AG10803 (cell line): ENCODE measurements at regions not wholly inside any gene's neighbourhood (a gene's known extent, or its start where the extent isn't known, plus 50 kb on each side); places are given as distances from the start of the nearest gene placed in this dataset.

ENCODE experiments used
- DNase-seq: peaks from one replicate; pipeline ENCODE4 v3.0.0; 2010; ENCODE audit warnings: low read depth
- H3K4me3 ChIP-seq: 2 replicates; pipeline ENCODE4 v1.5.1; 2011; ENCODE audit warnings: mild to moderate bottlenecking, low read length, control low read depth
- CTCF ChIP-seq: conservative IDR thresholded peaks from 2 replicates; pipeline ENCODE4 v1.5.1; 2011; ENCODE audit warnings: mild to moderate bottlenecking, low read length, control low read depth, inconsistent platforms

- no peak overlapping the region for H3K4me3 ChIP-seq
- TF ChIP-seq CTCF, result no peak
- DNase-seq, result peak; percentile 12
Measured at GRCh38 chr2:18356676-18357075, 203.8 kb downstream of the RDH14 start.

- no peak for DNase-seq
- no peak for TF ChIP-seq CTCF
- no peak overlapping the region for H3K4me3 ChIP-seq
Measured at GRCh38 chr2:18349421-18349820, 211.0 kb downstream of the RDH14 start.

GRCh38 chr2:18346874-18347273 is 213.6 kb downstream of the RDH14 start:
- no peak for DNase-seq
- TF ChIP-seq CTCF, result no peak
- H3K4me3 ChIP-seq, result no peak overlapping the region

GRCh38 chr2:18346344-18346743 is 214.1 kb downstream of the RDH14 start:
- DNase-seq, result no peak
- TF ChIP-seq CTCF, result no peak

GRCh38 chr2:18345848-18346247 is 214.6 kb downstream of the RDH14 start:
- no peak for TF ChIP-seq CTCF
- DNase-seq, result peak; percentile 23
- H3K4me3 ChIP-seq, result no peak overlapping the region

More at GRCh38 chr2:18346344-18346743, 214.1 kb downstream of the RDH14 start:
- no peak overlapping the region for H3K4me3 ChIP-seq

GRCh38 chr2:18342901-18343300 is 217.6 kb downstream of the RDH14 start:
- DNase-seq, result no peak
- H3K4me3 ChIP-seq, result no peak overlapping the region
- TF ChIP-seq CTCF, result no peak

- no peak for DNase-seq
- TF ChIP-seq CTCF, result no peak
- no peak overlapping the region for H3K4me3 ChIP-seq
Measured at GRCh38 chr2:18339326-18339725, 221.1 kb downstream of the RDH14 start.
